Stimulated activated CD4-positive, alpha-beta T cell treated with anti-CD3 and anti-CD28 coated beads, Interleukin-2, amount 100 ng/mL, for 24 hours (primary cell): ENCODE measurements at regions not wholly inside any gene's neighbourhood (a gene's known extent, or its start where the extent isn't known, plus 50 kb on each side); places are given as distances from the start of the nearest gene placed in this dataset.
"Not testable (repeated sequence)": the region's sequence is repeated elsewhere in the genome, so short reads cannot be mapped to it uniquely, and the experiment has no call there.

ENCODE experiments used
- DNase-seq, 2 donors: peaks; one replicate each; pipeline ENCODE4 v3.0.0-alpha.2; 2020

- DNase-seq = no peak
These were observed 107.5 kb upstream of the C14orf180 start for GRCh38 chr14:104472073-104472472.

GRCh38 chr14:104472536-104473243 lies 106.9 kb upstream of the C14orf180 start:
- no peak for DNase-seq

GRCh38 chr14:104473244-104473565 lies 106.4 kb upstream of the C14orf180 start:
- no peak for DNase-seq

- no peak for DNase-seq
These were observed 105.7 kb upstream of the C14orf180 start for GRCh38 chr14:104473649-104474494.

GRCh38 chr14:104474495-104475213 lies 104.9 kb upstream of the C14orf180 start:
- DNase-seq = no peak

DNA sequence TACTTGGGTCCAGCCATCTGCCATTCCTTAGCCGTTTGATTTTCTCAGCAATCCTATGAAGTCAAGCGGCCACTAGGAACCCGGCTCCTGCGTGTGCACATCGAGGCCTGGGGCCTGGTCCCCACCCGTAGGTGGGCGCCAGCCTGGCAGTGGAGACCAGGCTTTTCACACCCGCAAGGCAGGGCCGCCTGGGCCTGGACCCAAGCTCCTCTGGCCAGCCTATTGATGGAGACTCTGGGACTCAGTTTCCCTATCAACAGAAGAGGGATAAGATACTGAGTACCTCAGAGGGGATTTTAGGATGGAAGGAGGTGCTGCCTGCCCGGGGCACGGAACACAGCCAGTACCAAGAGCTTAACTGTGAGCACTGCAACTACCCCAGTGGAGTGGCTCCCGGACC lies 104.3 kb upstream of the C14orf180 start:
- no peak for DNase-seq

DNA sequence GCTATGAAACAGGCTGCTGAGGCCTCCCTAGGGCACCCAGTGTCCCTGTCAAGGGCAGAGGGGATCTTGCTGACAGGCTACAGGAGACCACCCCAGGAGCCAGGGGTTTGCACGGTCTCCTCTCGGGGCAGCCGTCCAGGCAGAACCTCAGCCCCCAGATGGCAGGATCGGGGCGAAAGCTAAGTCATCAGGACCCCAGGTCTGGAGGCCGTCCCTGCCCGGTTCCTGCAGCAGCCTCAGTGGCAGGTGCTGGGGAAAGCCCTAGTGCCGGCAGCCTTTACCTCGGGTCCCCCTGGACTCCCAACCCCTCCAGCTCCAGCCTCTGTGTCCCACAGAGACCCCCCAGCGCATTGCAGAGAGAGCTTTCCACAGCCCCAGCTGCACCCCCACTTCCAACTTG lies 103.8 kb upstream of the C14orf180 start:
- no peak for DNase-seq

GRCh38 chr14:104476437-104476836 lies 103.1 kb upstream of the C14orf180 start:
- DNase-seq = no peak

- no peak for DNase-seq
These were observed 102.4 kb upstream of the C14orf180 start for GRCh38 chr14:104477117-104477623.

- no peak for DNase-seq
These were observed 101.7 kb upstream of the C14orf180 start for GRCh38 chr14:104477666-104478380.

GRCh38 chr14:104478656-104479055 lies 100.9 kb upstream of the C14orf180 start:
- no peak for DNase-seq

GRCh38 chr14:104479901-104480300 lies 99.7 kb upstream of the C14orf180 start:
- DNase-seq = no peak

DNA sequence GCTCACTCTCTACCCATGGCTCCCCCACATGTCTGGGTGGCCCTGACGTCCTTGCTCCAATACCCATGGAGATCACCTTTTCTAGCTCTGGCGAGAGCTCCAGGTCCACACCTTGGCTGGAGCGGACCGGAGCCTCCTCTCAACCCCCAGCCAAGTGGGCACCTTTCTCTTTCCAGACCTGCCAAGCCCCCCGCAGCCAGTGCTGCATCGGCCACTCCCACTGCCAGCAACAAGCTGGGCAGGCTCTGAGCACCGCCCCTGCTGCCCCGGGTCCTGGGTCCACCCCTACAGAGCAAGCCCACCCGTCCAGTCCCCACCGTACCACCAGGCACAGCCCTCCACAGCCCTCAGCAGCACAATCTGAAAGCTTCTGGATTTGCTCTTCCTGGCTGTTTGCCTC lies 98.2 kb upstream of the C14orf180 start:
- no peak for DNase-seq

DNA sequence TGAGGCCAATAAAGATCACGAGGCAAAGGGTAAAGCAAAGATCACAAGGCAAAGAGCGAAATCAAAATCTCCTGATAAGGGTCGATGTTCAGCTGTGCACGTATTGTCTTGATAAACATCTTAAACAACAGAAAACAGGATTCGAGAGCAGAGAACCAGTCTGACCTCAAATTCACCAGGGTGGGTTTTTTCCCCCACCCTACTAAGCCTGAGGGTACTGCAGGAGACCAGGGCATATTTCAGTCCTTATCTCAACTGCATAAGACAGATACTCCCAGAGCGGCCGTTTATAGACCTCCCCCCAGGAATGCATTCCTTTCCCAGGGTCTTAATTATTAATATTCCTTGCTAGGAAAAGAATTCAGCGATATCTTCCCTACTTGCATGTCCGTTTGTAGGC lies 97.5 kb upstream of the C14orf180 start:
- DNase-seq = not testable (repeated sequence)

- DNase-seq = no peak
These were observed 93.2 kb upstream of the C14orf180 start for GRCh38 chr14:104486222-104486923.

- no peak for DNase-seq
These were observed 85.1 kb upstream of the C14orf180 start for GRCh38 chr14:104494483-104494882.

DNA sequence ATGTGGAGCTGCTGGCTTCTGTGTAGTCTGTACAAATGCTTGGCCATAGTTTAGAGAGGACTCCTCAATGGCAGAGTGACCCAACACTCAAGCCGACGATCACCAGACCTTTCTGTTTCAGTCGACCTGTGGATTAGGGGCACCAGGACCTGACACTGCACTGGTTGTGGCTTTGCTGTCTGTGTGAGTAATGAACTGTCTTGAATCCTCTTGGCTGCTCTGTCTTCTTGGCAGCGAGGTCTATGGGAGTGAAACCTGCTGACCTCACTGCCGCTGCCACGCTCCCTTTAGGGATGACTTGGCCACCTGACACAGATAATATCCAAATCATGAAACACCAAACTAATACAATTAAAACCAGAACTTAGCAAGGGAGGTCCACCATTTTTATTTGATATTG lies 83.5 kb upstream of the C14orf180 start:
- peak in 1 of 2 donors; percentile 9 for DNase-seq

DNA sequence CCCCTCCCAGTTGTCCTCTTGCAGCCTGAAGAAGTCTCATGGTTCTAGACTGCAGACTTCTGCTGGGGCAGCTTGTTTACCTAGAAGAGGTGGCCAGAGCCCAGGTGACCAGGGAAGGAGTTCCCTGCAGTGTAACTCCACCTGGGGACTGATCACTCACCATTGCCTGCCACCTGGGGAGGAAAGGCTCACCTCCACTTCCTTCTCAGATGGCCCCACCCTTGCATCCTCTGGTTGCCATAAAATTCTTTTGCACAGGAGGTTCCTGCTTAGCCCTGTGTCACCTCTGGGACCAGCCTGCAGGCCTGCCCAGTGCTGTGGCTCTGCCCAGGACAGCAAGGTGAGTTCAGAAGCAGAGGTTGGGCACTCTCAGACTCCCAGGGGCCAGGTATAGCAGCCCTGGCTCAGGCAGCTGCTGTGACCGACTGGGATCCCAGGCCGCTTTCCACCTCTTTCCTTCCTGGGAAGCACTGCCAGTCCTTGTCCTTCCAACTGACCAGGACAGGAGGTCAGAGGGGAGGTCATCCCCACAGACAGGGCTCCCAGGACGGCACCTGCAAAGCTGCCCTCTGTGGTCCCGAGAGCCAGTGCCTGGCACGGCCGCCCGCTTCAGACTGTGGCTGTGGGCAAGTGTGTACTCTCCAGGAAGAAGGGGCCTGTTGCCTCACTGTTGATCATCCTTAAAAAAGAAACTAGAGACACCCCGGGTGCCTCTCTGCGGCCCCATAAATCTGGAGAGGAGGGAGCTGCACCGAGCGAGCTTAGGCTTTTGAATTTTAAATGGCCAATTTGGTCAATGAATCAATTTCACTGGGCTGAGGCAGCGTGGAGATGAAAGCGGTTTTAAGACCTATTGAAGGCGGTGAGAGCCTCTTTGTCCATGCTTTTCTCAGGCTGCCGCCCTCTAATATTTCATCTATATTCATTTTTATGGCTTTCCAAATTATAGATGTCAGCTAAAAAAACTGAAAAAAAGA lies 79.5 kb upstream of the C14orf180 start:
- peak in 1 of 2 donors; percentile 6 for DNase-seq

GRCh38 chr14:104502060-104502459 lies 77.5 kb upstream of the C14orf180 start:
- no peak for DNase-seq

- no peak for DNase-seq
These were observed 75.9 kb upstream of the C14orf180 start for GRCh38 chr14:104503691-104504090.

- no peak for DNase-seq
These were observed 75.3 kb upstream of the C14orf180 start for GRCh38 chr14:104504172-104504735.
